Neural progenitor cell (in vitro differentiated cells): ENCODE measurements at regions not wholly inside any gene's neighbourhood (a gene's known extent, or its start where the extent isn't known, plus 50 kb on each side); places are given as distances from the start of the nearest gene placed in this dataset.

ENCODE experiments used
- DNase-seq: peaks from one replicate; pipeline ENCODE4 v3.0.0-alpha.2; 2016; ENCODE audit warnings: low spot score
- H2AFZ ChIP-seq: fragments of 200-600 bp; sonication (generic); replicated peaks from 2 replicates; pipeline ENCODE4 v1.6.1; 2016; ENCODE audit warnings: antibody characterized with exemption
- H3F3A ChIP-seq: fragments of 200-600 bp; sonication (generic); 2 replicates; pipeline ENCODE4 v1.6.1; 2016; ENCODE audit warnings: antibody characterized with exemption, low read depth
- H3K27ac ChIP-seq: fragments of 200-600 bp; sonication (generic); 2 replicates; pipeline ENCODE4 v1.5.1; 2016; ENCODE audit warnings: mild to moderate bottlenecking
- H3K27me3 ChIP-seq: fragments of 200-600 bp; sonication (generic); 2 replicates; pipeline ENCODE4 v1.6.1; 2016; ENCODE audit warnings: mild to moderate bottlenecking, moderate library complexity
- H3K36me3 ChIP-seq: fragments of 200-600 bp; sonication (generic); 2 replicates; pipeline ENCODE4 v1.5.1; 2016
- H3K4me1 ChIP-seq: fragments of 200-600 bp; sonication (generic); 2 replicates; pipeline ENCODE4 v1.6.1; 2016; ENCODE audit warnings: mixed run types
- H3K4me2 ChIP-seq: fragments of 200-600 bp; sonication (generic); 2 replicates; pipeline ENCODE4 v1.6.1; 2016
- H3K4me3 ChIP-seq: fragments of 200-600 bp; sonication (generic); 2 replicates; pipeline ENCODE4 v1.5.1; 2016
- H3K79me2 ChIP-seq: fragments of 200-600 bp; sonication (generic); 2 replicates; pipeline ENCODE4 v1.6.1; 2016; ENCODE audit warnings: low read depth
- H3K9ac ChIP-seq: fragments of 200-600 bp; sonication (generic); 2 replicates; pipeline ENCODE4 v1.6.1; 2016
- H3K9me3 ChIP-seq: fragments of 200-600 bp; sonication (generic); 2 replicates; pipeline ENCODE4 v1.5.1; 2016; ENCODE audit warnings: low read depth
- H4K20me1 ChIP-seq: fragments of 200-600 bp; sonication (generic); 2 replicates; pipeline ENCODE4 v1.6.1; 2016; ENCODE audit warnings: low read depth
- H3K27ac Mint-ChIP-seq: 3 replicates; pipeline ENCODE4 v1.8.0; 2021; ENCODE audit warnings: mixed read lengths
- H3K27me3 Mint-ChIP-seq: 2 replicates; pipeline ENCODE4 v1.8.0; 2022; ENCODE audit warnings: low read depth, mild to moderate bottlenecking, inconsistent platforms, moderate library complexity, mixed read lengths; ENCODE audit not compliant: insufficient read depth
- H3K36me3 Mint-ChIP-seq: 3 replicates; pipeline ENCODE4 v1.8.0; 2021; ENCODE audit warnings: mixed read lengths
- H3K4me1 Mint-ChIP-seq: 3 replicates; pipeline ENCODE4 v1.8.0; 2021; ENCODE audit warnings: mixed read lengths
- H3K4me3 Mint-ChIP-seq: 3 replicates; pipeline ENCODE4 v1.8.0; 2021; ENCODE audit warnings: mild to moderate bottlenecking, moderate library complexity, mixed read lengths
- H3K9me3 Mint-ChIP-seq: 3 replicates; pipeline ENCODE4 v1.8.0; 2020; ENCODE audit warnings: mixed read lengths
- EZH2 ChIP-seq: fragments of 200-600 bp; sonication (generic); IDR thresholded peaks from 2 replicates; pipeline ENCODE4 v1.6.1; 2017; ENCODE audit warnings: antibody characterized with exemption, mild to moderate bottlenecking, moderate library complexity
- EZH2phosphoT487 ChIP-seq: fragments of 200-600 bp; sonication (generic); IDR thresholded peaks from 2 replicates; pipeline ENCODE4 v1.6.1; 2017; ENCODE audit warnings: antibody characterized with exemption
- TF ChIP-seq, protein P1 (sequence below): fragments of 200-600 bp; sonication (generic); IDR thresholded peaks from 2 replicates; pipeline ENCODE4 v1.5.1; 2017; ENCODE audit warnings: antibody characterized with exemption, mild to moderate bottlenecking

DNA sequence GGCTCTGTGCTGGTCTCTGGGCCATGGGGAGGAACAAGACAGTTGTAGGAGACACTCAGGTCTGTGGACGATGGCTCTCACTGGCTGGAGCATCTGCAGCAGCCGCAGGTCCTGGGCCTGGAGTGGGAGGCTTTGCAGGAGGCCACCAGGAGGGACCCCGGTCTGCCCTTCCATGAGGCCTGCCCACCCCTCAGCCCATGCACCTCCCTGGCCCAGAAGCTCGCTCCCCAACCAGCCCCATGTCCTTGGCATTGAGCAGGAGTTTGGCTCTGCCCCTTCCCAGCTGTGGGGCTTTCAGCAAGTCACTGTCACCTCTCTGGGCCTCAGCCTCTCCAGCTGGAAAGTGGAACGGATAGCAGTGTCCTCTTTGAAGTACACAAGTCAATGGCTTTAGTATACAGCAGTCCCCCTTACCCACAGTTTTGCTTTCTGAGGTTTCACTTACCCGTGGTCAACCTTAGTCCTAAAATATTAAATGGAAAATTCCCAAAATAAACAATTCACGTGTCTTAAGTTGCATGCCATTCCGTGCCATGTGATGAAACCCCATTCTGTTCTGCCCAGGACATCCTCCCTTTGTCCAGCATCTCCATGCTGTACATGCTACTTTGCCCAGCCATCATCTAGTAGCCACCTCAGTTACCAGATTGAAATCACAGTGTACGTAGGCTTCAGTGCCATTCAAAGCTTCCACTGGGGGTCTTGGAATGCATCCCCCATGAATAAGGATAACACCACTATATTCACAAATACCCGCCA is 104.0 kb downstream of the CPZ start:
- no peak overlapping the region for H3K27ac ChIP-seq
- no peaks in the 10 kb centered on the region for H3K9me3 ChIP-seq
- H3K4me1 Mint-ChIP-seq = no peaks in the 10 kb centered on the region
- no peak overlapping the region for H2AFZ ChIP-seq
- peaks cover 10% of the 10 kb centered on the region for H3K9me3 Mint-ChIP-seq
- TF ChIP-seq EZH2 = no peak
- TF ChIP-seq EZH2phosphoT487 = no peak
- TF ChIP-seq, protein P1, sequence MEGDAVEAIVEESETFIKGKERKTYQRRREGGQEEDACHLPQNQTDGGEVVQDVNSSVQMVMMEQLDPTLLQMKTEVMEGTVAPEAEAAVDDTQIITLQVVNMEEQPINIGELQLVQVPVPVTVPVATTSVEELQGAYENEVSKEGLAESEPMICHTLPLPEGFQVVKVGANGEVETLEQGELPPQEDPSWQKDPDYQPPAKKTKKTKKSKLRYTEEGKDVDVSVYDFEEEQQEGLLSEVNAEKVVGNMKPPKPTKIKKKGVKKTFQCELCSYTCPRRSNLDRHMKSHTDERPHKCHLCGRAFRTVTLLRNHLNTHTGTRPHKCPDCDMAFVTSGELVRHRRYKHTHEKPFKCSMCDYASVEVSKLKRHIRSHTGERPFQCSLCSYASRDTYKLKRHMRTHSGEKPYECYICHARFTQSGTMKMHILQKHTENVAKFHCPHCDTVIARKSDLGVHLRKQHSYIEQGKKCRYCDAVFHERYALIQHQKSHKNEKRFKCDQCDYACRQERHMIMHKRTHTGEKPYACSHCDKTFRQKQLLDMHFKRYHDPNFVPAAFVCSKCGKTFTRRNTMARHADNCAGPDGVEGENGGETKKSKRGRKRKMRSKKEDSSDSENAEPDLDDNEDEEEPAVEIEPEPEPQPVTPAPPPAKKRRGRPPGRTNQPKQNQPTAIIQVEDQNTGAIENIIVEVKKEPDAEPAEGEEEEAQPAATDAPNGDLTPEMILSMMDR = no peak
- H3K27me3 ChIP-seq = peaks cover 25% of the 10 kb centered on the region
- H3K36me3 Mint-ChIP-seq = no peaks in the 10 kb centered on the region
- H3K4me3 ChIP-seq = no peak overlapping the region
- H3K4me3 Mint-ChIP-seq = no peak overlapping the region
- no peak for DNase-seq
- H3K27ac Mint-ChIP-seq = no peak overlapping the region
- no peaks in the 10 kb centered on the region for H4K20me1 ChIP-seq
- no peak overlapping the region for H3K4me2 ChIP-seq
- H3K9ac ChIP-seq = no peak overlapping the region
- H3K79me2 ChIP-seq = no peaks in the 10 kb centered on the region
- peaks cover 21% of the 10 kb centered on the region for H3K27me3 Mint-ChIP-seq
- no peaks in the 10 kb centered on the region for H3K4me1 ChIP-seq
- H3K36me3 ChIP-seq = no peaks in the 10 kb centered on the region
- no peaks in the 10 kb centered on the region for H3F3A ChIP-seq

DNA sequence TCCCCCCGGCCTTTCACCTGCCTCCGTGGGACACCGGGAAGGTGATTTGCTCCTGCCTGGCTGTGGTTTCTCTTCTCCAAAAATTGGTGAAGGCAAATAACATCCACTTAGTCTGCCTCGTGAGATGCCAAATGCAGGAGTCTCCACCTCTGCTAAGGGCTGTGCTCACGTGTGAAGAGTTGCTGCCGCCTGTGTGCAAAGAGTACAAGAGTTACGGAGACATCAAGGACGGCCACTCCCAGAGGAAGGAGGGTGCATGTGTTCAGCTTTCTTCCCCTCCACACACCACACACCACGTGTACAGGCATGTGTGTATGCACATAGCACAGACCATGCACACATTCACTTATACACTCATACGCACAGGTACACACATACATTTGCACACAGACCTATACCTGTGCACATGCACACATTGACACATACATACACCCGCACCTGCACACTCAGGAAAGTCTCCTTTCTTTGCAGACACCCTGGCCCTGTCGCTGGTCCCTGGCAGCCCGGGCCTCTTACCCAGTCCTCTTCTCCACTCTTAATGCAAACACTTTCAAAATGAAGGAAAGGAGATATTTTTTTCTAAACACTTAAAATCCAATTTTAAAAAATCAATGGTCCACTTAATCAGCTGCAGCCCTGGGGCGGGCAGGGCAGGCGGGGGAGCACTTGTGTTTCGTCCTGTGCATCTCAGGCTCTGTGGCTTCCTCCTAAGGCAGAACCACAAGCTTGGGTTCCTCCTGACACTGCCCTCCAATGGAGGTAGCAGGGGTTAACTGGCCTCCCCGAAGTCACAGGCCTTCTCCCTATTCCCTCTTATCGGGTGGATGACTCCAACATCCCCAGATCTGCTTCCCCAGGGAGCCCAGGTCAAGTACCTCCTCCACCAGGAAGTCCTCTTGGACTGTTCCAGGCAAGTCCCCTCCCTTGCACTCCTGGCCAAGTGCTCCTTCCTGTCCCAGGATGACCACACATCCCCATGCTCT is 103.0 kb downstream of the CPZ start:
- Histone ChIP-seq H3K27ac (no peak overlapping the region), H3K27me3 (peaks cover 36% of the 10 kb centered on the region), H3K9me3 (no peaks in the 10 kb centered on the region), H3K36me3 (no peaks in the 10 kb centered on the region), H3K4me3 (no peak overlapping the region), H2AFZ (no peak overlapping the region), H3K9ac (no peak overlapping the region), H3K4me2 (no peak overlapping the region), H3K4me1 (no peaks in the 10 kb centered on the region), H3K79me2 (no peaks in the 10 kb centered on the region), H3F3A (no peaks in the 10 kb centered on the region), H4K20me1 (no peaks in the 10 kb centered on the region)
- Mint-ChIP-seq H3K36me3 (no peaks in the 10 kb centered on the region), H3K27ac (no peak overlapping the region), H3K27me3 (peaks cover 27% of the 10 kb centered on the region), H3K4me1 (no peaks in the 10 kb centered on the region), H3K9me3 (peaks cover 10% of the 10 kb centered on the region), H3K4me3 (no peak overlapping the region)
- DNase-seq = no peak
- TF ChIP-seq EZH2phosphoT487 (no peak), EZH2 (no peak)
- TF ChIP-seq, protein P1 = no peak

DNA sequence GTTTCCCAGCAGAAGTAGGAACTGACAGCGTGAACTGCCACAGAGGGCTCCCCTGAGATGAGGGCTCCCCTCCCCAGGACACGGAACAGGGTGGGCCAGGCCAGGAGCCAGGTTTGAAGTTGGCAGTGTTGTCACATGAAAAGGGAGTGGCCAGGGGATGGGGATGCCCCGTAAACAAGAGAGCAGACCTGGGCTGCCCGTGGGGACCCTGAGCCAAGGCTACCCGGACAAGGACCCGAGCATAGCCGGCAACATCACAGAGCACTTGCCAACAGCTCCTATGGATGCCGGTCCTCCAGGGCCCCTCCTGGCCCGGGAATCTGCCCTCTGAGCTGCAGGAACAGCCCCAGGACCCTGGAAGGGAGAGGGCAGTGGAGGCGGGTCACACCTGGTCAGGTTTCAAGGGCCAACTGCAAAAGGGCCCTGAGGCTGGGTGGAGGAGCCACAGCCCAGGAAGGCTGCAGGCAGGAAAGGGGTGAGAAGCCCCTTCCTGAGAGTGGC is 102.1 kb downstream of the CPZ start:
- no peaks in the 10 kb centered on the region for H3K36me3 ChIP-seq
- no peaks in the 10 kb centered on the region for H4K20me1 ChIP-seq
- Mint-ChIP-seq H3K36me3 (no peaks in the 10 kb centered on the region), H3K27ac (no peak overlapping the region), H3K4me3 (no peak overlapping the region), H3K27me3 (peaks cover 35% of the 10 kb centered on the region), H3K9me3 (peaks cover 10% of the 10 kb centered on the region), H3K4me1 (no peaks in the 10 kb centered on the region)
- H2AFZ ChIP-seq = no peak overlapping the region
- no peaks in the 10 kb centered on the region for H3K4me1 ChIP-seq
- H3K27ac ChIP-seq = no peak overlapping the region
- no peak overlapping the region for H3K4me2 ChIP-seq
- peaks cover 44% of the 10 kb centered on the region for H3K27me3 ChIP-seq
- no peaks in the 10 kb centered on the region for H3K79me2 ChIP-seq
- no peaks in the 10 kb centered on the region for H3K9me3 ChIP-seq
- H3K4me3 ChIP-seq = no peak overlapping the region
- H3F3A ChIP-seq = no peaks in the 10 kb centered on the region
- TF ChIP-seq EZH2phosphoT487 (no peak), EZH2 (no peak)
- TF ChIP-seq, protein P1 = no peak
- no peak overlapping the region for H3K9ac ChIP-seq
- DNase-seq = no peak
